HG02970 (cell line): ENCODE measurements at regions not wholly inside any gene's neighbourhood (a gene's known extent, or its start where the extent isn't known, plus 50 kb on each side); places are given as distances from the start of the nearest gene placed in this dataset.

ENCODE experiments used
- ATAC-seq: cut with Tn5 transposase; IDR thresholded peaks from one replicate; pipeline ENCODE4 v1.9.1; 2021; ENCODE audit warnings: mild to moderate bottlenecking, moderate library complexity, moderate number of reproducible peaks; ENCODE audit not compliant: unreplicated experiment, low FRiP score

GRCh38 chr3:107992976-107993684 is 97.7 kb downstream of the CD47 start:
- no peak for ATAC-seq

GRCh38 chr3:107990926-107991325 is 99.9 kb downstream of the CD47 start:
- ATAC-seq = no peak

GRCh38 chr3:107990433-107990832 is 100.4 kb downstream of the CD47 start:
- no peak for ATAC-seq

GRCh38 chr3:107989661-107990060 is 101.2 kb downstream of the CD47 start:
- no peak for ATAC-seq

- no peak for ATAC-seq
Observed at GRCh38 chr3:107988460-107989175, 102.2 kb downstream of the CD47 start.

GRCh38 chr3:107987036-107987939 is 103.5 kb downstream of the CD47 start:
- ATAC-seq = no peak

- ATAC-seq = no peak
Observed at GRCh38 chr3:107986505-107986904, 104.3 kb downstream of the CD47 start.

GRCh38 chr3:107985496-107985895 is 105.3 kb downstream of the CD47 start:
- peak; percentile 91 for ATAC-seq

- ATAC-seq = no peak
Observed at GRCh38 chr3:107983247-107983646, 107.6 kb downstream of the CD47 start.

- ATAC-seq = no peak
Observed at GRCh38 chr3:107982165-107982564, 108.7 kb downstream of the CD47 start.

- no peak for ATAC-seq
Observed at GRCh38 chr3:107981471-107982111, 109.2 kb downstream of the CD47 start.

- no peak for ATAC-seq
Observed at GRCh38 chr3:107979538-107979937, 111.3 kb downstream of the CD47 start.

- ATAC-seq = no peak
Observed at GRCh38 chr3:107978131-107979055, 112.4 kb downstream of the CD47 start.

GRCh38 chr3:107977221-107978130 is 113.4 kb downstream of the CD47 start:
- ATAC-seq = no peak

GRCh38 chr3:107976202-107976800 is 114.5 kb downstream of the CD47 start:
- no peak for ATAC-seq

GRCh38 chr3:107975529-107976201 is 115.2 kb downstream of the CD47 start:
- ATAC-seq = no peak

GRCh38 chr3:107973961-107974360 is 116.9 kb downstream of the CD47 start:
- no peak for ATAC-seq

- ATAC-seq = no peak
Observed at GRCh38 chr3:107973152-107973551, 117.7 kb downstream of the CD47 start.
